PC-9 (cell line): ENCODE measurements at regions not wholly inside any gene's neighbourhood (a gene's known extent, or its start where the extent isn't known, plus 50 kb on each side); places are given as distances from the start of the nearest gene placed in this dataset.

Experiments
- EZH2 ChIP-seq: fragments of 200-600 bp; sonication (generic); IDR thresholded peaks from 2 replicates; pipeline ENCODE4 v1.8.0; 2017; ENCODE audit warnings: antibody characterized with exemption, low read depth
- TF ChIP-seq, protein P1 (sequence below): fragments of 200-600 bp; sonication (generic); conservative IDR thresholded peaks from 2 replicates; pipeline ENCODE4 v1.6.1; 2017; ENCODE audit warnings: mixed run types, antibody characterized with exemption, mild to moderate bottlenecking, moderate library complexity

DNA sequence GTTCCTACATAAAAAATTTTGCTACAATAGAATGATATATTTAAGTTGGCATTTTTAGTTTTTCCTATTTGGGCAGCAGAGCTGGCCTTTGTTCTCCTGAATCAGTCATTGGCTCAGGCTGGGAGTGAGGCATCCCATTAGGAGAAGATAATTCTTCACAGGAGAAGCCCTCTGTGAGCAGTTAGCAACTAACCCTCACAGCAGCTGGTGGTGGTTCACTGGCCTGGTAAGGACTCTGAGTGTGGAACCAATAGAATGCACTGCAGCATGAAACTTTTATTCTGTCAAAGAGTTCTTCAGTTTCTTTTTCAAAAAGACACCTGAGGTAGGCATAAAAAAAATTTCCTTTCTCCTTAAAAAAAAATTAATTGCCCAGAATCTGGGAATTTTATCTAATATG, 562.6 kb downstream of the ZNF385D start:
- TF ChIP-seq EZH2, result no peak
- TF ChIP-seq, protein P1, sequence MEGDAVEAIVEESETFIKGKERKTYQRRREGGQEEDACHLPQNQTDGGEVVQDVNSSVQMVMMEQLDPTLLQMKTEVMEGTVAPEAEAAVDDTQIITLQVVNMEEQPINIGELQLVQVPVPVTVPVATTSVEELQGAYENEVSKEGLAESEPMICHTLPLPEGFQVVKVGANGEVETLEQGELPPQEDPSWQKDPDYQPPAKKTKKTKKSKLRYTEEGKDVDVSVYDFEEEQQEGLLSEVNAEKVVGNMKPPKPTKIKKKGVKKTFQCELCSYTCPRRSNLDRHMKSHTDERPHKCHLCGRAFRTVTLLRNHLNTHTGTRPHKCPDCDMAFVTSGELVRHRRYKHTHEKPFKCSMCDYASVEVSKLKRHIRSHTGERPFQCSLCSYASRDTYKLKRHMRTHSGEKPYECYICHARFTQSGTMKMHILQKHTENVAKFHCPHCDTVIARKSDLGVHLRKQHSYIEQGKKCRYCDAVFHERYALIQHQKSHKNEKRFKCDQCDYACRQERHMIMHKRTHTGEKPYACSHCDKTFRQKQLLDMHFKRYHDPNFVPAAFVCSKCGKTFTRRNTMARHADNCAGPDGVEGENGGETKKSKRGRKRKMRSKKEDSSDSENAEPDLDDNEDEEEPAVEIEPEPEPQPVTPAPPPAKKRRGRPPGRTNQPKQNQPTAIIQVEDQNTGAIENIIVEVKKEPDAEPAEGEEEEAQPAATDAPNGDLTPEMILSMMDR, result no peak
